Osteoblast (primary cell): ENCODE measurements at regions not wholly inside any gene's neighbourhood (a gene's known extent, or its start where the extent isn't known, plus 50 kb on each side); places are given as distances from the start of the nearest gene placed in this dataset.

Experiments used
- DNase-seq: peaks from one replicate; pipeline ENCODE4 v3.0.0; 2011; ENCODE audit warnings: low spot score, mixed read lengths; ENCODE audit not compliant: insufficient read length; ENCODE audit errors: missing footprints
- H2AFZ ChIP-seq: 2 replicates; pipeline ENCODE4 v1.6.0; 2011; ENCODE audit warnings: mild to moderate bottlenecking, low read length
- H3K27ac ChIP-seq: 2 replicates; pipeline ENCODE4 v1.5.1; 2011; ENCODE audit warnings: mild to moderate bottlenecking, low read depth, low read length, moderate library complexity
- H3K27me3 ChIP-seq: 2 replicates; pipeline ENCODE4 v1.6.0; 2012; ENCODE audit warnings: mild to moderate bottlenecking, control low read depth, inconsistent platforms, low read length, moderate library complexity; ENCODE audit not compliant: insufficient read depth
- H3K36me3 ChIP-seq: 2 replicates; pipeline ENCODE4 v1.5.1; 2011; ENCODE audit warnings: mild to moderate bottlenecking, low read length, control low read depth, moderate library complexity; ENCODE audit not compliant: insufficient read depth
- H3K4me1 ChIP-seq: 2 replicates; pipeline ENCODE4 v1.5.1; 2011; ENCODE audit warnings: mild to moderate bottlenecking, low read length, control low read depth, moderate library complexity; ENCODE audit not compliant: insufficient read depth
- H3K4me2 ChIP-seq: 2 replicates; pipeline ENCODE4 v1.6.0; 2011; ENCODE audit warnings: mild to moderate bottlenecking, low read length; ENCODE audit not compliant: insufficient read depth
- H3K4me3 ChIP-seq: fragments of 200-600 bp; sonication (generic); 3 replicates; pipeline ENCODE4 v1.5.1; 2012; ENCODE audit warnings: mild to moderate bottlenecking, low read length, inconsistent platforms; ENCODE audit not compliant: insufficient read depth
- H3K79me2 ChIP-seq: 2 replicates; pipeline ENCODE4 v1.6.0; 2012; ENCODE audit warnings: mild to moderate bottlenecking, low read length, control low read depth, inconsistent platforms; ENCODE audit not compliant: insufficient read depth
- H3K9me3 ChIP-seq: 2 replicates; pipeline ENCODE4 v1.5.1; 2011; ENCODE audit warnings: low read depth, low read length, control low read depth
- H4K20me1 ChIP-seq: 2 replicates; pipeline ENCODE4 v1.6.0; 2012; ENCODE audit warnings: mild to moderate bottlenecking, low read length, control low read depth; ENCODE audit not compliant: insufficient read depth
- TF ChIP-seq, protein P1 (sequence below): IDR thresholded peaks from 2 replicates; pipeline ENCODE4 v1.5.1; 2011; ENCODE audit warnings: mild to moderate bottlenecking, low read depth, low read length, moderate library complexity; ENCODE audit errors: extremely low read depth

DNA sequence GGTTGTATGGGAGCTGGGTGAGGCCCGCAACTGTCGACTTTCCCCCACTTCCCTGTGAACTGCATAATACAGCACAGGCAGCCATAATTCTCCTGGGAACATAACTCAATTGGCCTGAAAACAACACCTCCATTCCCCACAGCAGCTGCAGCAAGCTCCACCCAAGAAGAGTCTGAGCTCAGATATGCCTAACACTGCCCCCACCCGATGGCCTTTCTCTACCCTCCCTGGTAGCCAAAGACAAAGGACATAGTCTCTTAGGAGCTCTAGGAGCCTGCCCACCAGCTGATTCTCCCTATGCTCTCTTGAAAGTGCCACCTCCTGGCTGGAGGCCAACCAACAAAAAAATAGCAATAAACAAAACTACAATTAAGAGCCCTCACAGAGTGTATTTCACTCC is 542.7 kb upstream of the LMO3 start:
- Histone ChIP-seq H4K20me1 (no peaks in the 10 kb centered on the region), H3K4me2 (no peak overlapping the region), H3K36me3 (no peaks in the 10 kb centered on the region), H3K27me3 (no peaks in the 10 kb centered on the region), H3K9me3 (no peaks in the 10 kb centered on the region), H3K79me2 (no peaks in the 10 kb centered on the region), H3K27ac (no peak overlapping the region), H2AFZ (no peak overlapping the region), H3K4me1 (no peaks in the 10 kb centered on the region), H3K4me3 (no peak overlapping the region)
- no peak for DNase-seq
- TF ChIP-seq, protein P1, sequence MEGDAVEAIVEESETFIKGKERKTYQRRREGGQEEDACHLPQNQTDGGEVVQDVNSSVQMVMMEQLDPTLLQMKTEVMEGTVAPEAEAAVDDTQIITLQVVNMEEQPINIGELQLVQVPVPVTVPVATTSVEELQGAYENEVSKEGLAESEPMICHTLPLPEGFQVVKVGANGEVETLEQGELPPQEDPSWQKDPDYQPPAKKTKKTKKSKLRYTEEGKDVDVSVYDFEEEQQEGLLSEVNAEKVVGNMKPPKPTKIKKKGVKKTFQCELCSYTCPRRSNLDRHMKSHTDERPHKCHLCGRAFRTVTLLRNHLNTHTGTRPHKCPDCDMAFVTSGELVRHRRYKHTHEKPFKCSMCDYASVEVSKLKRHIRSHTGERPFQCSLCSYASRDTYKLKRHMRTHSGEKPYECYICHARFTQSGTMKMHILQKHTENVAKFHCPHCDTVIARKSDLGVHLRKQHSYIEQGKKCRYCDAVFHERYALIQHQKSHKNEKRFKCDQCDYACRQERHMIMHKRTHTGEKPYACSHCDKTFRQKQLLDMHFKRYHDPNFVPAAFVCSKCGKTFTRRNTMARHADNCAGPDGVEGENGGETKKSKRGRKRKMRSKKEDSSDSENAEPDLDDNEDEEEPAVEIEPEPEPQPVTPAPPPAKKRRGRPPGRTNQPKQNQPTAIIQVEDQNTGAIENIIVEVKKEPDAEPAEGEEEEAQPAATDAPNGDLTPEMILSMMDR = no peak

DNA sequence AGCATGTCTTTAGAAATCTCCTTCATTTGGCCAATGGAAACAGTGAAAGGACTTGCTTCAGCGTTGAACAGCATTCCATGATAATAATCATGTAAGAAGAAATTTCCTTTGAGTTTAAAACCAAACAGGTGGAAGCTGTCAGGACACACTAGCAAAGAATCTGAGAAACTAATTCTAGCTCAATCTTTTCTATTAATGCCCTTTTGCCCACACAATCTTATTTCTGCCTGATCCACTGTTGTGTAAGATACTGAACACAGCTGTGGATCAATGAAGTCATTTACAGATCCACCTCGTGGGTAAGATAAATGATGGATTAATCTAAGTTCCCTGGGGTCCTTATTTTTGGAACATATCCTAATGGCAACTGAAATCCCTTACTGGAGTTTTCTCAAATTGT is 536.9 kb upstream of the LMO3 start:
- Histone ChIP-seq H3K27ac (no peak overlapping the region), H3K4me1 (no peaks in the 10 kb centered on the region), H3K27me3 (no peaks in the 10 kb centered on the region), H3K36me3 (no peaks in the 10 kb centered on the region), H2AFZ (no peak overlapping the region), H3K79me2 (no peaks in the 10 kb centered on the region), H4K20me1 (no peaks in the 10 kb centered on the region), H3K4me2 (no peak overlapping the region), H3K9me3 (peaks cover 3% of the 10 kb centered on the region), H3K4me3 (no peak overlapping the region)
- TF ChIP-seq, protein P1 = no peak
- no peak for DNase-seq

DNA sequence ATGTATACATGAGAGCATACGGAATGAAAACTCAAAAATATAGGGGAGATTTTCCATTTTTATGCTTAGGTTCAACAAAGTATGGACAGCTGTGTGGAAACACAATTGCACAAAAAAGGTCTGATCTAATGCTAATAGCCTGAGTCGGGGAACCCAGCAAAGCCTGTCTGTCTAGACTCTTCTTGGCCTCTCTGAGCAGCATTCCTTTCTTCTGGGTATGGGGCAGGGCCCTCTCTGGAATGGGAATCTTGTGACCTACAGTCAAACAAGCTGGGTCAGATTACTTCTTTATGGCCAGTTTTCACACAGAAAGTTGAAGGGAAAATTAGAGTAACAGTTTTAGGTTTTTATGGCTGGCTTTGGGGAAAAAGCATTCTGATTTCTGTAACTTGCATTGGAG is 534.0 kb upstream of the LMO3 start:
- no peak for DNase-seq
- TF ChIP-seq, protein P1 = no peak

DNA sequence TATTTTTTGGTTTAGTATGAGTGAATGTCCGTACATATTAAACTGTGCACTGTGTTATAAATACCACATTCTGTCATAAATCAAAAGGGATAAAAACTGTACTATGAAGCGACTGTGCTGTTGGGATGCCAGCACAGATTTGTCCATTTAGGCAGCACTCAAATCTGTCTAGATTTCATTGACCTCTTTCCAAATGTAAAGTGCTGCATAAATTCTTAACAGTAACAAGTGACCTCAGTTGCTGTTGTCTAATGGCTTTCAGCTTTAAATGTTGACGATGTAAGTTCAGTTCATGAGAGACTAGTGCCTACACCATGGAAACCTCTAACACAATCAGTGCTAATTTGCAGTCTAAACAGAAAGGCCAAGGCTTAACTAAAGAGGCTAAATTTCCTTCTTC is 531.4 kb upstream of the LMO3 start:
- Histone ChIP-seq H4K20me1 (no peaks in the 10 kb centered on the region), H3K27me3 (no peaks in the 10 kb centered on the region), H3K4me2 (no peak overlapping the region), H3K9me3 (peaks cover 4% of the 10 kb centered on the region), H3K4me1 (no peaks in the 10 kb centered on the region), H3K36me3 (no peaks in the 10 kb centered on the region), H3K79me2 (no peaks in the 10 kb centered on the region), H3K4me3 (no peak overlapping the region), H3K27ac (no peak overlapping the region), H2AFZ (no peak overlapping the region)
- no peak for DNase-seq
- TF ChIP-seq, protein P1 = no peak

More for the DNA sequence above, 534.0 kb upstream of the LMO3 start:
- no peak overlapping the region for H3K4me3 ChIP-seq
- no peak overlapping the region for H2AFZ ChIP-seq
- no peaks in the 10 kb centered on the region for H3K36me3 ChIP-seq
- H3K9me3 ChIP-seq = peaks cover 3% of the 10 kb centered on the region
- H3K27me3 ChIP-seq = no peaks in the 10 kb centered on the region
- H3K27ac ChIP-seq = no peak overlapping the region
- H4K20me1 ChIP-seq = no peaks in the 10 kb centered on the region
- H3K79me2 ChIP-seq = no peaks in the 10 kb centered on the region
- H3K4me2 ChIP-seq = no peak overlapping the region
- no peaks in the 10 kb centered on the region for H3K4me1 ChIP-seq
